Psoas muscle (tissue), 7 donors: ENCODE measurements at regions not wholly inside any gene's neighbourhood (a gene's known extent, or its start where the extent isn't known, plus 50 kb on each side); places are given as distances from the start of the nearest gene placed in this dataset.

ENCODE experiments used
- ATAC-seq, 4 donors: fragments of 200-7000 bp; cut with Tn5 transposase; one replicate each; pipeline ENCODE4 v1.9.1; 2020; ENCODE audit warnings: moderate library complexity in 3 of 4, mild to moderate bottlenecking in 2 of 4
- DNase-seq, 2 donors: peaks; one replicate each; pipeline ENCODE4 v3.0.0-alpha.2; 2020
- H3K27ac ChIP-seq: fragments of 200-600 bp; one replicate; pipeline ENCODE4 v1.8.0; 2022
- H3K27me3 ChIP-seq, 3 donors: fragments of 200-600 bp in 1 of 3; one replicate each; pipeline versions ENCODE4 v1.6.1 to v1.8.0; 2013 to 2022; ENCODE audit warnings: low read length in 2 of 3, mild to moderate bottlenecking in 2 of 3, moderate library complexity in 1 of 3; ENCODE audit not compliant: insufficient read depth in 3 of 3
- H3K36me3 ChIP-seq, 2 donors: fragments of 200-600 bp in 1 of 2; one replicate each; pipeline versions ENCODE4 v1.6.1 to v1.8.0; 2013 to 2022; ENCODE audit warnings: low read depth in 1 of 2, mild to moderate bottlenecking in 1 of 2, moderate library complexity in 1 of 2; ENCODE audit not compliant: insufficient read depth in 1 of 2
- H3K4me1 ChIP-seq: fragments of 200-600 bp; one replicate; pipeline ENCODE4 v1.8.0; 2022
- H3K4me3 ChIP-seq: fragments of 200-600 bp; one replicate; pipeline ENCODE4 v1.8.0; 2022; ENCODE audit warnings: mild to moderate bottlenecking
- H3K9me3 ChIP-seq: fragments of 200-600 bp; one replicate; pipeline ENCODE4 v1.8.0; 2022
- WGBS, 3 donors: extraction: QIAGEN DNeasy Blood & Tissue Kit; methylation state at CpG; one replicate each; pipeline versions ENCODE4 v1.1.6 to v1.1.7; 2013; 5-methylcytosine and 5-hydroxymethylcytosine counted together
- intact Hi-C, 2 donors: fragments of 100-400 bp; cut with DNase I; formaldehyde crosslinking; loops; one replicate each; pipeline versions ENCODE4 v1.11.0 to v1.14.2; 2022
- TF ChIP-seq, protein P1 (sequence below): fragments of 200-600 bp; IDR thresholded peaks from one replicate; pipeline ENCODE4 v1.8.0; 2022; ENCODE audit warnings: antibody characterized with exemption
- donor health status: healthy with polysubstance abuse.
- donor health status: DM: no; HTN: no; CAD: no; lungs with moderate emphysema.
- donor health status: Bipolar disorder and iron deficiency.
- donor health status: healthy.
- donor health status: DM: yes; HTN: yes; CAD: no.
- donor health status: DM: no; HTN: no; CAD: no.
- donor health status: DM: yes; HTN: yes; CAD: no.

DNA sequence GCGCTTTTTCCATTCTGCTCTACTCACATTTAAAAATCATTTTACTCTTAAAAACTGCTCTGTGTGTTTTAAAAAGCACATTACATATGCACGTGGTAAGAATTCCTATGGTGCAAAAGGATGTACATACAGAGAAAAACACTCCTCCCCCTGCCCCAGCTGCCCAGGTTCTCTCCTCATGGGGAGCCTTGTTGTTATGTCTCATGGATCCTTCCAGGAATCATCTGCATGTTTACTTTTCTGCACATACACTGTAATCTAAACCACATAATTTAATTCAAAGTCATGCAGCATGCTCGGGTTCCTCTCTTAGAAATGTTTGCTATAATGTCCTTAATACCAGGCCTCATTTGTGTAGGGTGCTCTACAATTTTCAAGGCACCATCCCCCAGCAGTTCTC lies 243.3 kb downstream of the LOXHD1 start:
- H3K36me3 ChIP-seq: no peaks in the 10 kb centered on the region
- DNase-seq: no peak
- no peak overlapping the region for H3K4me3 ChIP-seq
- intact Hi-C loops: loop anchor here (2.0 to 10.0 kb wide), 3 partner anchors 79 to 239 kb away; a partner anchor contains a TSS
- H3K4me1 ChIP-seq: peaks cover 69% of the 10 kb centered on the region
- WGBS, 3 donors: 60 to 68% (median 61%) methylated on average over 3 of the region's 3 CpGs
- no peaks in the 10 kb centered on the region for H3K9me3 ChIP-seq
- H3K27me3 ChIP-seq: no peaks in the 10 kb centered on the region
- peak overlapping the region; percentile 91 for H3K27ac ChIP-seq
- TF ChIP-seq, protein P1, sequence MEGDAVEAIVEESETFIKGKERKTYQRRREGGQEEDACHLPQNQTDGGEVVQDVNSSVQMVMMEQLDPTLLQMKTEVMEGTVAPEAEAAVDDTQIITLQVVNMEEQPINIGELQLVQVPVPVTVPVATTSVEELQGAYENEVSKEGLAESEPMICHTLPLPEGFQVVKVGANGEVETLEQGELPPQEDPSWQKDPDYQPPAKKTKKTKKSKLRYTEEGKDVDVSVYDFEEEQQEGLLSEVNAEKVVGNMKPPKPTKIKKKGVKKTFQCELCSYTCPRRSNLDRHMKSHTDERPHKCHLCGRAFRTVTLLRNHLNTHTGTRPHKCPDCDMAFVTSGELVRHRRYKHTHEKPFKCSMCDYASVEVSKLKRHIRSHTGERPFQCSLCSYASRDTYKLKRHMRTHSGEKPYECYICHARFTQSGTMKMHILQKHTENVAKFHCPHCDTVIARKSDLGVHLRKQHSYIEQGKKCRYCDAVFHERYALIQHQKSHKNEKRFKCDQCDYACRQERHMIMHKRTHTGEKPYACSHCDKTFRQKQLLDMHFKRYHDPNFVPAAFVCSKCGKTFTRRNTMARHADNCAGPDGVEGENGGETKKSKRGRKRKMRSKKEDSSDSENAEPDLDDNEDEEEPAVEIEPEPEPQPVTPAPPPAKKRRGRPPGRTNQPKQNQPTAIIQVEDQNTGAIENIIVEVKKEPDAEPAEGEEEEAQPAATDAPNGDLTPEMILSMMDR: no peak
- ATAC-seq: no peak

GRCh38 chr18:46414863-46415262 lies 242.2 kb downstream of the LOXHD1 start:
- 62 to 65% (median 64%) methylated on average over 7 of the region's 7 CpGs for WGBS, 3 donors
- H3K4me3 ChIP-seq: no peak overlapping the region
- DNase-seq (no peak), ATAC-seq (no peak)
- peaks cover 75% of the 10 kb centered on the region for H3K4me1 ChIP-seq
- H3K27me3 ChIP-seq: no peaks in the 10 kb centered on the region
- H3K9me3 ChIP-seq: no peaks in the 10 kb centered on the region
- no peaks in the 10 kb centered on the region for H3K36me3 ChIP-seq
- intact Hi-C loops: loop anchor here (5.0 to 10.0 kb wide), 2 partner anchors 133 to 240 kb away; a partner anchor contains a TSS
- TF ChIP-seq, protein P1: no peak
- H3K27ac ChIP-seq: no peak overlapping the region

- intact Hi-C loops: loop anchor here in 1 of 2 donors (10.0 kb wide), 1 partner anchor 241 kb away; a partner anchor contains a TSS
- TF ChIP-seq, protein P1: no peak
- no peaks in the 10 kb centered on the region for H3K27me3 ChIP-seq
- DNase-seq: no peak
- H3K9me3 ChIP-seq: no peaks in the 10 kb centered on the region
- H3K4me3 ChIP-seq: no peak overlapping the region
- ATAC-seq: no peak
- no peaks in the 10 kb centered on the region for H3K36me3 ChIP-seq
- peaks cover 70% of the 10 kb centered on the region for H3K4me1 ChIP-seq
- H3K27ac ChIP-seq: no peak overlapping the region
- 71 to 81% (median 74%) methylated on average over 4 of the region's 4 CpGs for WGBS, 3 donors
These were observed 241.3 kb downstream of the LOXHD1 start for GRCh38 chr18:46415532-46416252.

GRCh38 chr18:46416706-46417638 lies 240.0 kb downstream of the LOXHD1 start:
- Histone ChIP-seq H3K27me3 (no peaks in the 10 kb centered on the region), H3K4me3 (no peak overlapping the region), H3K36me3 (no peaks in the 10 kb centered on the region), H3K9me3 (no peaks in the 10 kb centered on the region), H3K27ac (no peak overlapping the region), H3K4me1 (peaks cover 71% of the 10 kb centered on the region)
- TF ChIP-seq, protein P1: no peak
- ATAC-seq (no peak), DNase-seq (no peak)
- 86 to 92% (median 92%) methylated on average over 4 of the region's 4 CpGs for WGBS, 3 donors
- intact Hi-C loops: loop anchor here in 1 of 2 donors (10.0 kb wide), 1 partner anchor 242 kb away; a partner anchor contains a TSS
